Esophagus squamous epithelium (tissue), 5 donors: ENCODE measurements at regions not wholly inside any gene's neighbourhood (a gene's known extent, or its start where the extent isn't known, plus 50 kb on each side); places are given as distances from the start of the nearest gene placed in this dataset.

Experiments used
- DNase-seq: peaks from one replicate; lab custom pipeline; 2025; lab: John Stamatoyannopoulos, UW
- H3K27ac ChIP-seq, 4 donors: fragments of 200-600 bp; sonication (generic); one replicate each; pipeline ENCODE4 v1.5.1; 2016 to 2019; ENCODE audit warnings: mild to moderate bottlenecking in 1 of 4
- H3K27me3 ChIP-seq, 4 donors: fragments of 200-600 bp; sonication (generic); 1 replicate in 3 of 4; 2 replicates in 1 of 4; pipeline versions ENCODE4 v1.5.1 to v1.6.0; 2017 to 2021; ENCODE audit warnings: antibody characterized with exemption in 1 of 4
- H3K36me3 ChIP-seq, 3 donors: fragments of 200-600 bp; sonication (generic); one replicate each; pipeline ENCODE4 v1.5.1; 2016 to 2019
- H3K4me1 ChIP-seq, 3 donors: fragments of 200-600 bp; sonication (generic); one replicate each; pipeline ENCODE4 v1.5.1; 2017 to 2019
- H3K4me3 ChIP-seq, 4 donors: fragments of 200-600 bp; sonication (generic); 1 replicate in 3 of 4; 2 replicates in 1 of 4; pipeline ENCODE4 v1.5.1; 2016 to 2019; ENCODE audit warnings: mild to moderate bottlenecking in 2 of 4, moderate library complexity in 1 of 4
- H3K9me3 ChIP-seq, 3 donors: fragments of 200-600 bp; sonication (generic); one replicate each; pipeline ENCODE4 v1.5.1; 2016 to 2019
- POLR2A ChIP-seq, 4 donors: fragments of 450-650 bp; IDR thresholded peaks; one replicate each; pipeline ENCODE4 v1.6.1; 2017; ENCODE audit warnings: antibody characterized with exemption in 4 of 4, mild to moderate bottlenecking in 4 of 4, moderate library complexity in 3 of 4
- WGBS, 2 donors: methylation state at CpG; one replicate each; pipeline ENCODE4 v1.1.5; 2018; 5-methylcytosine and 5-hydroxymethylcytosine counted together
- intact Hi-C: fragments of 100-400 bp; cut with DNase I; formaldehyde crosslinking; loops from one replicate; pipeline ENCODE4 v1.15.0; 2022
- TF ChIP-seq, protein P1 (sequence below), 6 experiments: fragments of 450-650 bp in 4 of 6; fragments of 200-600 bp in 2 of 6; sonication (generic) in 2 of 6; IDR thresholded peaks; one replicate each; pipeline ENCODE4 v1.5.1; 2016 to 2019; ENCODE audit warnings: antibody characterized with exemption in 6 of 6, mild to moderate bottlenecking in 4 of 6, moderate library complexity in 4 of 6
- donor health status: DM: yes; HTN: yes; CAD: no.

DNA sequence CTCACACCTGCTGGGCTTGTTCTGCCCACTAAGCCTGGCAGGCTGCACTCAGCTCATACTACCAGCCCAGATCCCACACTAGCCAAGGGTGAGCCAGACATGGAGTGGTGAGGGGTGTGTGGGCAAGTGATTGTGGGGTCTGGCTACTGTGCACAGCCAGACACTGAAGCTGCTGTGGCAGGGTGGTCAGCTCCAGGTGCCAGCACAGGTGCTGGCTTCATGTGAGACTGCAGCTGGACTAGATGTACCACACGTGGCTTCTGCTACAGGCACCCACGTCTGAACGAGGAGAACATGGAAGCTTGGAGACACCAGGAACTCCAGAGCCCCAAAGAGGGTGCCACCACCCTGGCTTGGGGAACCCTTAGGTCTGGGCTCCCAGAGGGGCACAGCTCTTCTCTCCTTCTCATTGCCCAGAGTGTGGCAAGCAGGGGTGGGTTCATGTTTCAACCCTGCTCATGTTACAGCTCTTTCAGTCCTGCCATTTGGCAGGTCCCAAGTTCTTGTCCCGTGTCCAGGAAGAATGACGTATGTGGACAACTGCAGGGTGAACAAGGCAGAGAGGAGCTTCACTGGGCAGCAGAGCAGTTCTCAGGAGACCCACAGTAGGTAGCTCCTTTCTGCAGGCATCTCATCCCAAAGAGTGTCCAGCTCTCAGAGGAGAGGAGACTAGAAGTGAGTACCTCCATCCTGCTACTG lies 1624.2 kb upstream of the TMEFF2 start:
- Histone ChIP-seq H3K27ac (no peak overlapping the region), H3K27me3 (no peaks in the 10 kb centered on the region), H3K36me3 (no peaks in the 10 kb centered on the region), H3K4me3 (no peak overlapping the region), H3K9me3 (peaks cover 0 to 14% (median 0%) of the 10 kb centered on the region in 3 donors), H3K4me1 (no peaks in the 10 kb centered on the region)
- TF ChIP-seq, protein P1, sequence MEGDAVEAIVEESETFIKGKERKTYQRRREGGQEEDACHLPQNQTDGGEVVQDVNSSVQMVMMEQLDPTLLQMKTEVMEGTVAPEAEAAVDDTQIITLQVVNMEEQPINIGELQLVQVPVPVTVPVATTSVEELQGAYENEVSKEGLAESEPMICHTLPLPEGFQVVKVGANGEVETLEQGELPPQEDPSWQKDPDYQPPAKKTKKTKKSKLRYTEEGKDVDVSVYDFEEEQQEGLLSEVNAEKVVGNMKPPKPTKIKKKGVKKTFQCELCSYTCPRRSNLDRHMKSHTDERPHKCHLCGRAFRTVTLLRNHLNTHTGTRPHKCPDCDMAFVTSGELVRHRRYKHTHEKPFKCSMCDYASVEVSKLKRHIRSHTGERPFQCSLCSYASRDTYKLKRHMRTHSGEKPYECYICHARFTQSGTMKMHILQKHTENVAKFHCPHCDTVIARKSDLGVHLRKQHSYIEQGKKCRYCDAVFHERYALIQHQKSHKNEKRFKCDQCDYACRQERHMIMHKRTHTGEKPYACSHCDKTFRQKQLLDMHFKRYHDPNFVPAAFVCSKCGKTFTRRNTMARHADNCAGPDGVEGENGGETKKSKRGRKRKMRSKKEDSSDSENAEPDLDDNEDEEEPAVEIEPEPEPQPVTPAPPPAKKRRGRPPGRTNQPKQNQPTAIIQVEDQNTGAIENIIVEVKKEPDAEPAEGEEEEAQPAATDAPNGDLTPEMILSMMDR (IDR thresholded peaks at IDR 0.05), result no peak
- no peak for TF ChIP-seq POLR2A (IDR thresholded peaks at IDR 0.05)
- no peak for DNase-seq
- intact Hi-C loops, result no loop called here
- WGBS, 2 donors, result 84% methylated on average over 3 of the region's 5 CpGs; no CpG with 5 or more reads in 1 of the 2 donors

DNA sequence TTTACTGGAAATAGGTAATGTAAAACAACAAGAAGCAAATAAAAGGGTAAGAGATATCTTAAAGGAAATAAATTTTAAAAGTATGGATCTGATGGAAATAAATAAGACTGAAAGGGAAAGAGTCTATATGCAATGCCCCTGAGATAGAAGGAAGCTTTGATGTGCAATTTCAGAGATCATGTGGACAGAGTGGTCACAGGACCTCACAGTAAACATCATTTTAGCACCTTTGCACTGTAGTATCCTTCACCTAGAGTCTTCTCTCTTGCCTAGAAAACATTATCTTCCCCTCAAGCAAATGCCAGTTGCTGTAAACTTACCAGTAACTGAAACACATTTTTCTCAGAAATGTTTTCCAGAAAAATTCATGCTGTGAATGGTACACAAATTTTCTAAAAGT lies 1621.3 kb upstream of the TMEFF2 start:
- no peaks in the 10 kb centered on the region for H3K27me3 ChIP-seq
- H3K4me3 ChIP-seq, result no peak overlapping the region
- peaks cover 0 to 20% (median 0%) of the 10 kb centered on the region in 3 donors for H3K9me3 ChIP-seq
- TF ChIP-seq, protein P1 (IDR thresholded peaks at IDR 0.05), result no peak
- no peak for TF ChIP-seq POLR2A (IDR thresholded peaks at IDR 0.05)
- intact Hi-C loops, result no loop called here
- no peaks in the 10 kb centered on the region for H3K36me3 ChIP-seq
- H3K4me1 ChIP-seq, result no peaks in the 10 kb centered on the region
- H3K27ac ChIP-seq, result no peak overlapping the region
- no peak for DNase-seq

DNA sequence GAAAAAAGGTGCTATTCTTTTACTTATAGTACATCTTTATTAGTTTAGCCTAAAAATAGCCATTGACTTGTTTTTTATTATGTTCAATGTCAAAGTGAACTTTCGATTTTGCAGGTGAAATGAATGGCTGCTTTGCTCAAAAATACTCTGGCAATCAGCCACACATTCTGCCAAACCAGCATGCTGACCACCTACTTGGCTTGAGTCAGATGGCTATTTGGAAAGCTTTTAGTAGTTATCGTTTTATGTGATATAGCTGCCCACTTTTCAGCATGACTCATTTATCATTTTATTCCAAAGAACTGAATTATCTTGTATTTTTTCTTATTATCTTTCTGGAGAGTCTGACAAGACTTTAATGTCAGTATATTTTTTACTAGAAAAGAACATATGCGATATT lies 1615.8 kb upstream of the TMEFF2 start:
- no peak overlapping the region for H3K4me3 ChIP-seq
- no peak for TF ChIP-seq POLR2A (IDR thresholded peaks at IDR 0.05)
- TF ChIP-seq, protein P1 (IDR thresholded peaks at IDR 0.05), result no peak
- H3K27ac ChIP-seq, result no peak overlapping the region
- intact Hi-C loops, result no loop called here
- H3K9me3 ChIP-seq, result peaks cover 0 to 6% (median 0%) of the 10 kb centered on the region in 3 donors
- WGBS, 2 donors, result 51 to 62% methylated on average over 3 of the region's 3 CpGs
- no peaks in the 10 kb centered on the region for H3K4me1 ChIP-seq
- no peak for DNase-seq
- H3K36me3 ChIP-seq, result no peaks in the 10 kb centered on the region
- H3K27me3 ChIP-seq, result no peaks in the 10 kb centered on the region

DNA sequence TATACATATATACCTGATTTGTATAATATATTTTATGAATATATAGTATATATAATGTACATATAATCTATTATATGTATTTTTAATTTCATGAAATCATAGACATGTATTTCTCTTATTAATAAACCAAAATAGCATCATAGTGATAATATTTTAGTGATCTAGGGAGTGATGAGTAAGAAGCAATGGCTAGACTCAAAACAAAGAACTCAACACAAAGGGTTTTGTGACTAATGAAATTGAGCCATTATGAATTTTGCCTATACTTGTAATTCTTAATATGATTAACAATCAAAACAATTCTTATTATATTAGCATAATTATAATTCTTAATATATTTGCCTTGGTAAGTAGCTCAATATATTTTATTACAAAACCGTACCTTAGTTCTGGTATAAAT lies 1614.1 kb upstream of the TMEFF2 start:
- no peak for DNase-seq
- 76 to 97% methylated on average over 1 of the region's 1 CpG for WGBS, 2 donors
- Histone ChIP-seq H3K27me3 (no peaks in the 10 kb centered on the region), H3K27ac (no peak overlapping the region), H3K4me3 (no peak overlapping the region), H3K4me1 (no peaks in the 10 kb centered on the region), H3K36me3 (no peaks in the 10 kb centered on the region), H3K9me3 (peaks cover 0 to 6% (median 0%) of the 10 kb centered on the region in 3 donors)
- TF ChIP-seq, protein P1 (IDR thresholded peaks at IDR 0.05), result no peak
- no peak for TF ChIP-seq POLR2A (IDR thresholded peaks at IDR 0.05)
- intact Hi-C loops, result no loop called here

DNA sequence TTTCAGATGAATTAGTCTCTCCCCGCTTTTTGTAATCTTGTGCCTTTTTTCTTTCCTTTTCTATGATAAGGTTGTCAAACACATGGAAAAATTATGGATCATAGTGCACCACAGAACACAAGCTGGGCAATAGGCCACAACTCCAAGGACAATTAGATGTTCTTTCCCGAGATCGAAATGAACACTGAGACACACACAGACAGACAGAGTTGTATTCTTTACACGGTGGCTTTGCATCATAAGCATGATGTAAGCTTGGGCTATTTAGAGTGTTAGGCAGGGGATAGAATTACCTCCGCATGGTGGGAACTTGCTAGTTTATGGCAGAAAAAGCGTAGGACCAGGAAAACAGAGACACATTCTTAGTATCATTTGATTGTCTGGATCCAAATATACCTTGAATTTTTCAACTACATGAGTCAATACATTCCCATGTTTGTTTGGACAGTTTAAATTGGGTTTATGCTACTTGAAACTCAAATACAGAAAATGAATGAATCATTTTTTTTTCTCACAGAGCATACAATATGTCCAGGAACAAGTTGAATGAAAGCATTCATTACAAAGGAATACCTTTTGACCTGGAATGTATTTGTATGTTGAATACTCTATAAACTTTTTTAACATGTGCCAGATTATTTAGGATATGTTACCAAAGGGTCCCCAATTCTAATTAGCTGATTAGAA lies 1611.5 kb upstream of the TMEFF2 start:
- Histone ChIP-seq H3K9me3 (no peaks in the 10 kb centered on the region), H3K36me3 (no peaks in the 10 kb centered on the region), H3K27ac (no peak overlapping the region), H3K4me1 (no peaks in the 10 kb centered on the region), H3K4me3 (no peak overlapping the region), H3K27me3 (no peaks in the 10 kb centered on the region)
- DNase-seq, result no peak
- 35 to 57% methylated on average over 6 of the region's 6 CpGs for WGBS, 2 donors
- intact Hi-C loops, result no loop called here
- TF ChIP-seq POLR2A (IDR thresholded peaks at IDR 0.05), result no peak
- TF ChIP-seq, protein P1 (IDR thresholded peaks at IDR 0.05), result no peak
